Bronchial epithelial cell (primary cell): ENCODE measurements at regions not wholly inside any gene's neighbourhood (a gene's known extent, or its start where the extent isn't known, plus 50 kb on each side); places are given as distances from the start of the nearest gene placed in this dataset.

Experiments
- DNase-seq: peaks from one replicate; pipeline ENCODE4 v3.0.0-alpha.2; 2010; ENCODE audit warnings: low read depth
- FAIRE-seq: peaks from 2 replicates; lab custom pipeline; 2011; peaks lifted over from hg19 to GRCh38; lab: Jason Lieb, UNC
- H3K27me3 ChIP-seq: 2 replicates; pipeline ENCODE4 v1.5.1; 2011; ENCODE audit warnings: low read length; ENCODE audit not compliant: control insufficient read depth, insufficient read depth
- H3K36me3 ChIP-seq: 2 replicates; pipeline ENCODE4 v1.5.1; 2011; ENCODE audit warnings: low read length; ENCODE audit not compliant: control insufficient read depth, insufficient read depth
- H3K4me3 ChIP-seq: 2 replicates; pipeline ENCODE4 v1.5.1; 2011; ENCODE audit warnings: mild to moderate bottlenecking, low read depth, low read length, control low read depth
- CTCF ChIP-seq: IDR thresholded peaks from 2 replicates; pipeline ENCODE4 v1.5.1; 2011; ENCODE audit warnings: mild to moderate bottlenecking, moderate library complexity, low read length, control low read depth, inconsistent platforms; ENCODE audit not compliant: insufficient read depth, severe bottlenecking

- no peak for DNase-seq
- Histone ChIP-seq H3K36me3 (no peaks in the 10 kb centered on the region), H3K4me3 (no peak overlapping the region), H3K27me3 (no peaks in the 10 kb centered on the region)
- FAIRE-seq = no peak
- TF ChIP-seq CTCF = no peak
These were observed 72.7 kb upstream of the TENM3 start for GRCh38 chr4:182170417-182170935.

GRCh38 chr4:182174979-182175378 lies 68.2 kb upstream of the TENM3 start:
- FAIRE-seq (no peak), DNase-seq (no peak)
- TF ChIP-seq CTCF = no peak
- Histone ChIP-seq H3K4me3 (no peak overlapping the region), H3K27me3 (no peaks in the 10 kb centered on the region), H3K36me3 (no peaks in the 10 kb centered on the region)

GRCh38 chr4:182175788-182176519 lies 67.2 kb upstream of the TENM3 start:
- no peak for TF ChIP-seq CTCF
- Histone ChIP-seq H3K36me3 (no peaks in the 10 kb centered on the region), H3K27me3 (no peaks in the 10 kb centered on the region), H3K4me3 (no peak overlapping the region)
- no peak for FAIRE-seq
- DNase-seq = no peak

GRCh38 chr4:182177166-182177565 lies 66.0 kb upstream of the TENM3 start:
- no peak for FAIRE-seq
- no peak overlapping the region for H3K4me3 ChIP-seq

GRCh38 chr4:182179105-182179504 lies 64.1 kb upstream of the TENM3 start:
- DNase-seq (no peak), FAIRE-seq (no peak)
- Histone ChIP-seq H3K36me3 (no peaks in the 10 kb centered on the region), H3K27me3 (no peaks in the 10 kb centered on the region), H3K4me3 (no peak overlapping the region)
- no peak for TF ChIP-seq CTCF

More at GRCh38 chr4:182177166-182177565, 66.0 kb upstream of the TENM3 start:
- no peak for DNase-seq
- no peak for TF ChIP-seq CTCF
- H3K36me3 ChIP-seq = no peaks in the 10 kb centered on the region
- H3K27me3 ChIP-seq = no peaks in the 10 kb centered on the region
